HCT116 (cell line): ENCODE measurements at regions not wholly inside any gene's neighbourhood (a gene's known extent, or its start where the extent isn't known, plus 50 kb on each side); places are given as distances from the start of the nearest gene placed in this dataset.

Experiments
- CEBPB ChIP-seq: IDR thresholded peaks from 2 replicates; pipeline ENCODE4 v1.6.1; 2012; ENCODE audit warnings: low read depth
- CTCF ChIP-seq, 3 experiments: fragments of 200-600 bp in 1 of 3; sonication (generic) in 1 of 3; IDR thresholded peaks in 2 of 3; conservative IDR thresholded peaks in 1 of 3; 2 replicates each; pipeline ENCODE4 v1.5.1; 2012 to 2017; ENCODE audit warnings: low read depth in 2 of 3, low read length in 2 of 3, antibody characterized with exemption in 1 of 3, borderline replicate concordance in 1 of 3, control low read depth in 1 of 3, mild to moderate bottlenecking in 1 of 3, mixed read lengths in 1 of 3, mixed run types in 1 of 3, moderate library complexity in 1 of 3; ENCODE audit not compliant: insufficient read depth in 1 of 3
- EZH2phosphoT487 ChIP-seq: fragments of 200-600 bp; IDR thresholded peaks from 2 replicates; pipeline ENCODE4 v1.6.1; 2018; ENCODE audit warnings: antibody characterized with exemption, borderline replicate concordance
- JUND ChIP-seq: IDR thresholded peaks from 2 replicates; pipeline ENCODE4 v1.6.1; 2012
- MAX ChIP-seq: IDR thresholded peaks from 2 replicates; pipeline ENCODE4 v1.6.1; 2012
- POLR2A ChIP-seq: IDR thresholded peaks from 2 replicates; pipeline ENCODE4 v1.7.0; 2011; ENCODE audit warnings: borderline replicate concordance; ENCODE audit not compliant: insufficient read depth, insufficient read length; ENCODE audit errors: extremely low read depth
- POLR2AphosphoS5 ChIP-seq: IDR thresholded peaks from 2 replicates; pipeline ENCODE4 v1.6.1; 2011; ENCODE audit warnings: mild to moderate bottlenecking, low read depth, low read length, moderate library complexity
- RAD21 ChIP-seq: IDR thresholded peaks from 2 replicates; pipeline ENCODE4 v1.6.1; 2012; ENCODE audit warnings: low read depth, mild to moderate bottlenecking
- REST ChIP-seq: IDR thresholded peaks from 2 replicates; pipeline ENCODE4 v1.6.1; 2012; ENCODE audit warnings: low read depth
- ZFX ChIP-seq: fragments of 450-650 bp; IDR thresholded peaks from 2 replicates; pipeline ENCODE4 v1.6.1; 2017

GRCh38 chr2:143842836-143843235 lies 677.1 kb downstream of the ZEB2 start:
- TF ChIP-seq CTCF (IDR thresholded peaks at IDR 0.05 in 2 of 3, conservative IDR thresholded peaks at IDR 0.05 in 1 of 3; ENCODE audit: borderline replicate concordance in 1 of 3, insufficient read depth in 1 of 3, low read depth in 2 of 3, low read length in 2 of 3) (no peak), POLR2AphosphoS5 (no peak), CEBPB (no peak), RAD21 (no peak), ZFX (no peak), MAX (no peak), EZH2phosphoT487 (no peak), POLR2A (no peak), REST (no peak), JUND (no peak)
